Sciatic nerve (tissue), 2 donors: ENCODE measurements at regions not wholly inside any gene's neighbourhood (a gene's known extent, or its start where the extent isn't known, plus 50 kb on each side); places are given as distances from the start of the nearest gene placed in this dataset.
A peak's percentile ranks its signal among the peaks of the same experiment; 100 is the strongest.
"Not testable (repeated sequence)": the region's sequence is repeated elsewhere in the genome, so short reads cannot be mapped to it uniquely, and the experiment has no call there.

ENCODE experiments used
- ATAC-seq: fragments of 200-7000 bp; cut with Tn5 transposase; one replicate; pipeline ENCODE4 v1.9.1; 2020; ENCODE audit warnings: mild to moderate bottlenecking, moderate library complexity
- DNase-seq: peaks from one replicate; pipeline ENCODE4 v3.0.0-alpha.2; 2020; ENCODE audit warnings: low spot score
- intact Hi-C: fragments of 100-400 bp; cut with DNase I; formaldehyde crosslinking; loops from one replicate; pipeline ENCODE4 v1.14.2; 2022
- donor health status: DM: no; HTN: no; CAD: no.
- donor health status: DM: no; HTN: no; CAD: no.

DNA sequence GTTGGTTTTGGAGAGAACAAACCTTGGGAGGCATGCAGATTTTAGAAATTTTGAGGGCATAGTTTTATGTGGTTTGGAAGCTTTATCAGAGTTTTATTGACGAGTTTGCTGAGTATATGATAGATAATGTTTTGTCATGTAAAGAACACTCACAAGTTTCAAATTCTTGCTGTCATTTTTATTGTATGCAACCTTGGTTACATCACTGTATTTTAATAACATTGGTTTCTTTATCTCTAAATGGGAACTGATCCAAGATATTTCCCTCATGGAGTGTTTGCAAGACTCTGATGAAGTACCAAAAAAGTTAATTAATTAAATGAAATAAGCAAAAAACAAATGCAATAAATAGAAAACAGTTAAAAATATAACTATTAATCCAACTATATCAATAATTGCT, 170.3 kb downstream of the SMC2 start:
- ATAC-seq (no peak), DNase-seq (no peak)
- intact Hi-C loops, result no loop called here

DNA sequence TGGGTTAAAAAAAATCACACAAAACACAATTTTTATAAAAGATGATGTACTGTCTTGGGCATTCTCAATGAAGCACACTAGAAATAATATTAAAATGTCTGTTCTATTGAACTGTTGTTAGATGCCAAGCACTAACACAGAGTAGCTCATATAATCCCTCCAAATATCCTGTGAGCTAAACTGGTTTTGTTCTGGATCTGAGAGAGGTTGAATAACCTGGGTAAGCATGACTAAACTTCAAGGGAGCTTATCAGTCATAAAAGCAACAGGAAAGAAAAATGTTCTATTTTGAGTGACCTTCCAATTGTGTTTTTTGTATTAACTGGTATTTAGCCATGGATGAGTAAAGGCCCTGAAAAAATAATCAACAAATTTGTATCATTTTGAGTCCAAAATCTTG, 175.3 kb downstream of the SMC2 start:
- intact Hi-C loops, result no loop called here
- no peak for DNase-seq
- ATAC-seq, result no peak

- ATAC-seq (no peak), DNase-seq (no peak)
- intact Hi-C loops, result no loop called here
Observed at GRCh38 chr9:104269996-104270963, 176.2 kb downstream of the SMC2 start.

GRCh38 chr9:104276709-104277245, 182.7 kb downstream of the SMC2 start:
- ATAC-seq, result no peak
- intact Hi-C loops, result no loop called here
- DNase-seq, result no peak

DNA sequence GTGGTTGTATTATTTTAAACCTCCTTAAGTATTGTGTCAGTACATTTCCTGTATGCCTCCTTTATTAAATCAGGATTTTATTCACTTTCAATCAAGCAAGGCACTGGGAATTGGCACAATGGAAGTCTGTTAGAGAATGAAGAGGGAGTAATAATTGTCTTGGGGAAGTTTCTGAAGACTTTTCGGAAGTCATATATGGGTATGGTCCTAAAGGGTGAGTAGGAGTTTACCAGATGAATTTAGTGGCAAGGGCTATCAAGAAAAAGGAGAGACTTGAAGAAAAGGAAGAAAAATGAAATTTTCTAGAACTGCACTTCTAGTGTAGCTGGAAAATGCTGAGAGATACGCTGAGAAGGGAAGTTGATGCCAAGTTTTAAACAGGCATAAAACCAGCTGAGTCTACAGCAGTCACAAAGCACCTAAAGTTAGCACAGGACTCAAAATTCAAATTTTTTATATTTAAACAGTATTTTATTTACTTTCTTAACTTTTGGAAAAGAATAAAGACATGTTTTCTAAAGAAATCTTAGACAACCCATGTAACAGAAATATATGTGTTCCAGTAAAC, 184.9 kb downstream of the SMC2 start:
- no peak for DNase-seq
- intact Hi-C loops, result no loop called here
- no peak for ATAC-seq

DNA sequence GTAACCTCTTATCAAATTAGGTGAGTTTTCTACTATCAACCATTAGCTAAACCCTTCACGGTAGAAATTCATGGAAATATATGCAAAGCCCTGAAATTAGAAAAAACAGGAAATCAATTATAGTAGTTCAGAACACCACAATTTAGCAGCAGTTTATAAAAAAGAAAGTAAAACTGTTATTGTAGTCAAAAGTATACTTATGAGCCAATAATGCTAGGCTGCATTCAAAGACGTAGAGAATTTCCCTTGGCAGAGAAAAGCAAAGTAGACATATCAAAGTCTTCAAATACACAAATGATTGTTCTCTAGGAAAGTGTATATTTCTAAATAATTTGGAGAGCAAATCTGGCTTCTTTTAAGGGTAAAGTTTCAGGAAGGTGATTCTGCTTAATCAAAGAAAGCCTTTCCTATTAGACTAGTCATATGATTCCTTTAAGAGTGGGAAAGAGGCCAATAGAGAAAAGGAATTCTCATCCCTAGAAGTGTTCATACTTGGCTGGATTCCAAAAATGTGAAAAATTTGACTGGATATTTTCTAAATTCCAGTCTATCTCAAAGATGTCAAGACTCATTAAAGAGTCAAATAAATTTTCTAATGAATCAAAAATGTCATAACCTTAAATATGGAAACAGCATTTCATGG, 185.5 kb downstream of the SMC2 start:
- DNase-seq, result no peak
- intact Hi-C loops, result no loop called here
- no peak for ATAC-seq

GRCh38 chr9:104280178-104280560, 186.1 kb downstream of the SMC2 start:
- intact Hi-C loops, result no loop called here
- ATAC-seq, result no peak
- DNase-seq, result no peak

- intact Hi-C loops, result no loop called here
- ATAC-seq (no peak), DNase-seq (no peak)
Observed at GRCh38 chr9:104280711-104281110, 186.6 kb downstream of the SMC2 start.

DNA sequence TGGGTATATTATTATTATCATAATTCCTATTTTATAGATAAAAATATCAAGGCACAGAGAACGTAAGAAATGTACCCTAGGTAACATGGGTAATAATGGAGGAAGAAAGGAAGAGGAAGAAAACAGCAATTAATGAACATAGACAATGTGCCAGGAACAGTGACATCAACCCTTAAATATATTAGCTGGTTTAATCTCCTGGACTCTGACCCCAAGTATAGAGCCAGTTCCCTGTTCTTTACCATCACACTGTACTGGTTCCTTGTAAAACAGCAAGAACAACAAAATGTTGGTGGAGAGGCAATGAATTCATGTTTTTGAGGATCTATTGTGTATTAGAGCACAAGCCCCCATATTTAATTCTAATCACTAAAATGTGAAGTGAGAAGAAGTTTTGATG, 192.1 kb downstream of the SMC2 start:
- ATAC-seq, result no peak
- intact Hi-C loops, result no loop called here

DNA sequence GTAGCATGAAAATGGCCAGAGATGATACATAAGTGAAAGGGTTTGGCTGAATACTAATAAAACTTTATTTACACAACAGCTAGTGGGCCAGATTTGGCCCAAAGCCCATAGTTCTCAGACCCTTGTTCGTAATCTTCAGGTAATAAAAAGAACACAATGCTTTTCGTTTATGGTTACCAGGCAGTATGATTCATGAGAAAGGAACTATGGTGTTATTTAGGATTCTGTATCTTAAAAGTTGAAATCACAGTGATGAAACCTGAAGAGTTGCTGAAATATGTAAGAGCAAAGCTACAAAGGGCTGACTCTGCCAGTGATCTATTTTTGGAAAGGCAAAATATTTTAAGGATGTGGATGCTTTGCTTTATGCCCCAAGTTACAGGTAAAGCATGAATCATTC, 192.7 kb downstream of the SMC2 start:
- ATAC-seq, result no peak
- no peak for DNase-seq
- intact Hi-C loops, result no loop called here

More for the DNA sequence above, 192.1 kb downstream of the SMC2 start:
- DNase-seq, result no peak

- intact Hi-C loops, result no loop called here
- ATAC-seq (no peak), DNase-seq (no peak)
Observed at GRCh38 chr9:104287253-104287878, 193.3 kb downstream of the SMC2 start.

DNA sequence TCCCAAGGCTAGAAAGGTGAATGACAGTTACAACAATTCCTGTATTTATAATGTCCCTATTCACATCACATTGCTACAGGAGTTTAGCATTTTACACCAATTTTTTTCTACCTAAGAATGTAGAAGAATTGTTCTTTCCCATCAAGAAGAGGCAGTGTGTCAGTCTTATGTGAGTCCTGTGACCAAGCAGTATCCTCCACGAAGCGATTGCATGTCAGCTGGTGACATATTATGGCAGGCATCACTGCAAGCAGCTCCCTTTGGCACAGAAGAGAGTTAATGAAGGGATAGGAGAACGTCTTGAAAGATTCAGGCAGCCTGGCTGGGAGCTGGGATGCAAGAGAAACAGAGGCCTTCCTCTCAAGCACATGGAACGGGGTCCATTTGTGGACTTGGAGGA, 199.8 kb downstream of the SMC2 start:
- intact Hi-C loops, result no loop called here
- no peak for ATAC-seq

GRCh38 chr9:104300124-104300523, 203.9 kb upstream of the OR13F1 start:
- intact Hi-C loops, result no loop called here
- no peak for DNase-seq
- ATAC-seq, result no peak

More for the DNA sequence above, 199.8 kb downstream of the SMC2 start:
- no peak for DNase-seq

GRCh38 chr9:104301755-104302154, 202.3 kb upstream of the OR13F1 start:
- ATAC-seq, result no peak
- intact Hi-C loops, result no loop called here
- DNase-seq, result no peak

- intact Hi-C loops, result no loop called here
- DNase-seq (no peak), ATAC-seq (no peak)
Observed at GRCh38 chr9:104302775-104303174, 201.3 kb upstream of the OR13F1 start.

GRCh38 chr9:104304925-104305324, 199.1 kb upstream of the OR13F1 start:
- DNase-seq (no peak), ATAC-seq (no peak)
- intact Hi-C loops, result loop anchor here (5.0 kb wide), 1 partner anchor 783 kb away; no protein-coding TSS in a partner anchor

- DNase-seq, result no peak
- intact Hi-C loops, result no loop called here
- ATAC-seq, result peak; percentile 36
Observed at GRCh38 chr9:104313396-104314110, 190.5 kb upstream of the OR13F1 start.

DNA sequence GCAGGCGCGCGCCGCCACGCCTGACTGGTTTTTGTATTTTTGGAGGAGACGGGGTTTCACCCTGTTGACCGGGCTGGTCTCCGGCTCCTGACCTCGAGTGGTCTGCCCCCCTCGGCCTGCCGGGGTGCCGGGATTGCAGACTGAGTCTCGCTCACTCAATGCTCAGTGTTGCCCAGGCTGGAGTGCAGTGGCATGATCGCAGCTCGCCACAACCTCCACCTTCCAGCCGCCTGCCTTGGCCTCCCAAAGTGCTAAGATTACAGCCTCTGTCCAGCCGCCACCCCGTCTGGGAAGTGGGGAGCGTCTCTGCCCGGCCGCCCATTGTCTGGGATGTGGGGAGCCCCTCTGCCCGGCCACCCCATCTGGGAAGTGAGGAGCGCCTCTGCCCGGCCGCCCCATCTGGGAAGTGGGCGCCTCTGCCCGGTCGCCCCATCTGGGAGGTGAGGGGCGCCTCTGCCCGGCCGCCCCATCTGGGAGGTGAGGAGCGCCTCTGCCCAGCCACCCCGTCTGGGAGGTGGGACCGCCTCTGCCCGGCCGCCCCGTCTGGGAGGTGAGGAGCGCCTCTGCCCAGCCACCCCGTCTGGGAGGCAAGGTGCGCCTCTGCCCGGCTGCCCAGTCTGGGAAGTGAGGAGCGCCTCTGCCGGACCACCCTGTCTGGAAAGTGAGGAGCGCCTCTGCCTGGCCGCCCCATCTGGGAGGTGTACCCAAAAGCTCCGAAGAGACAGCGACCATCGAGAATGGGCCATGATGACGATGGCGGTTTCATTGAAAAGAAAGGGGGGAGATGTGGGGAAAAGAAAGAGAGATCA, 187.7 kb upstream of the OR13F1 start:
- intact Hi-C loops, DNase-seq, ATAC-seq: not testable (repeated sequence)
